ENCODE measurements at regions not wholly inside any gene's neighbourhood (a gene's known extent, or its start where the extent isn't known, plus 50 kb on each side); places are given as distances from the start of the nearest gene placed in this dataset.
"Not testable (repeated sequence)": the region's sequence is repeated elsewhere in the genome, so short reads cannot be mapped to it uniquely, and the experiment has no call there.

DNA sequence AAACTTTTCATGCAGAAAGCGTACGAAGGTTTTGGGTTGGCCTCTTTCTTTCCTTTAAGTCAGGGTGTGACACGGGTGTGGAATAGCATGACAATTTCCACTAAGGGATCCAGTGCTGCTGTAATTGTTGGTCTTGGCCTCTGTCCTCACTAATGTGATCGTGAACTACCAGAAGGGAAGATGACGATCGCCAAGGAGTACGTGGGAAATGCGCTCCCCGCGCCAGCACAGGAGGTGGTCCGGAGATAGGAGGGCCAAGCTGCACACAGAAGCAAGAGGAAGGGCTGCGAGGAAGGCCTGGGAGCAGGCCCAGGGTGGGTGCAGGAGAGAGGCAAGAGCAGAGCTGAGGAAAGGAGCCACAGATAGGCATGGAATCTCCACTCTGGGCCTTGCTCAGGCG lies 79.7 kb upstream of the PODXL start:
- Histone ChIP-seq H3K36me3 (ENCODE audit: control insufficient read depth, low read depth, low read length) (no peaks in the 10 kb centered on the region), H3K9me3 (ENCODE audit: control insufficient read depth, low read depth, low read length) (no peaks in the 10 kb centered on the region), H3K4me1 (ENCODE audit: control insufficient read depth, low read depth, low read length) (peaks cover 13% of the 10 kb centered on the region), H3K9ac (ENCODE audit: low read length) (no peak overlapping the region), H3K27ac (ENCODE audit: low read length) (no peak overlapping the region), H3K4me3 (ENCODE audit: low read length) (no peak overlapping the region), H3K27me3 (ENCODE audit: control insufficient read depth, insufficient read depth, low read length) (no peaks in the 10 kb centered on the region)

- not testable (repeated sequence) for H3K27me3 ChIP-seq (ENCODE audit: control insufficient read depth, insufficient read depth, low read length); H3K4me3 ChIP-seq (ENCODE audit: low read length)
Measured at GRCh38 chr7:131634197-131634596, 77.8 kb upstream of the PODXL start.

DNA sequence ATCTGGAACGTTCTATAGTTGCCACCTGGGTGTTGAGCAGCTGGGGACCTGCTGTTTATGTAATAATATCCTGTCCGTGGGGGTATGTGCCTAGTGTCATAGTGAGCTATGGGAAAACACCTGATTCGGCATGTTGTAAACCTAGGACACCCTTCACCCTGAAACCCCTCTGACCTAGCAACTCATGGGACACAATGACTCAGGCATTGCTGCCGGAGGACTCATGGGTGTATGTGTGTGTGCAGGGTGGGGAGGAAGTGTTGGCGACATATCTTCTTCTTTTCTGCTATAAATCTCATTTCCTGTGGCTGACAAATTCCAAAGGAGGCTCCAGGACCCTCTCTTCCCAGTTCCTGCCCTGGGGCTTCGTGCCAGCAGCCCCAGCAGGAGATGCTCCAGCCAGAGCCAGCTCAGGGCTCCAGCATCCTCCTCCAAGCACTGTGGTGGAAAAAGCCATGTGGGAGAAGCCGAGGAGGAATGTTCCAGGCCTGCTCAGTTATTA lies 77.0 kb upstream of the PODXL start:
- Histone ChIP-seq H3K9me3 (ENCODE audit: control insufficient read depth, low read depth, low read length) (no peaks in the 10 kb centered on the region), H3K36me3 (ENCODE audit: control insufficient read depth, low read depth, low read length) (no peaks in the 10 kb centered on the region), H3K4me3 (ENCODE audit: low read length) (no peak overlapping the region)

More at GRCh38 chr7:131634197-131634596, 77.8 kb upstream of the PODXL start:
- peaks cover 12% of the 10 kb centered on the region for H3K4me1 ChIP-seq (ENCODE audit: control insufficient read depth, low read depth, low read length)
- H3K9me3 ChIP-seq (ENCODE audit: control insufficient read depth, low read depth, low read length); H3K9ac ChIP-seq (ENCODE audit: low read length); H3K36me3 ChIP-seq (ENCODE audit: control insufficient read depth, low read depth, low read length); H3K27ac ChIP-seq (ENCODE audit: low read length): not testable (repeated sequence)

GRCh38 chr7:131630427-131630826 lies 74.0 kb upstream of the PODXL start:
- Histone ChIP-seq H3K9ac (ENCODE audit: low read length) (no peak overlapping the region), H3K27me3 (ENCODE audit: control insufficient read depth, insufficient read depth, low read length) (peaks cover 5% of the 10 kb centered on the region), H3K4me3 (ENCODE audit: low read length) (no peak overlapping the region), H3K36me3 (ENCODE audit: control insufficient read depth, low read depth, low read length) (no peaks in the 10 kb centered on the region), H3K27ac (ENCODE audit: low read length) (no peak overlapping the region), H3K4me1 (ENCODE audit: control insufficient read depth, low read depth, low read length) (peaks cover 15% of the 10 kb centered on the region), H3K9me3 (ENCODE audit: control insufficient read depth, low read depth, low read length) (no peaks in the 10 kb centered on the region)

More for the DNA sequence above, 77.0 kb upstream of the PODXL start:
- no peak overlapping the region for H3K27ac ChIP-seq (ENCODE audit: low read length)
- peaks cover 5% of the 10 kb centered on the region for H3K4me1 ChIP-seq (ENCODE audit: control insufficient read depth, low read depth, low read length)
- peaks cover 5% of the 10 kb centered on the region for H3K27me3 ChIP-seq (ENCODE audit: control insufficient read depth, insufficient read depth, low read length)
- no peak overlapping the region for H3K9ac ChIP-seq (ENCODE audit: low read length)

GRCh38 chr7:131629217-131629882 lies 72.9 kb upstream of the PODXL start:
- Histone ChIP-seq H3K9ac (ENCODE audit: low read length) (no peak overlapping the region), H3K27me3 (ENCODE audit: control insufficient read depth, insufficient read depth, low read length) (peaks cover 5% of the 10 kb centered on the region), H3K27ac (ENCODE audit: low read length) (no peak overlapping the region), H3K4me3 (ENCODE audit: low read length) (no peak overlapping the region), H3K36me3 (ENCODE audit: control insufficient read depth, low read depth, low read length) (no peaks in the 10 kb centered on the region), H3K4me1 (ENCODE audit: control insufficient read depth, low read depth, low read length) (peaks cover 23% of the 10 kb centered on the region), H3K9me3 (ENCODE audit: control insufficient read depth, low read depth, low read length) (no peaks in the 10 kb centered on the region)

DNA sequence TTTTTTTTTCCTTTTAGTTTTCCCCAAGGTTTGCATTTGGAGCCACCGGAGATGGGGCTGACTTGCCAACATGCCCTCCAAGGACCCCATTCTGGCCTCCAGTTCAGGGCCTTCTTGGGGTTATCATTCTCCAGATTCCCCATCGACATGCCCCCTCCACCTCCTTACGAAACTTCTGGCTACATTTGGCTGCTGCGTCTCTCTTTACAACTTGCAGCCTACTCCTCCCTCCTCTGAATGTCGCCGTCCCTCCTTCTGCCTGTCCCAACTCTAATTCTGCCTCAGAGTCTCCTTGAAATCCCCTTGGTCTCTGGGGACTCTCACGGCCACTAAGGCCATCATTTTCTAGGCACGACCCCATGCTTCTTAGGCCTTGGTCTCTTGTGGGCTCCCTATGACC lies 72.2 kb upstream of the PODXL start:
- Histone ChIP-seq H3K27me3 (ENCODE audit: control insufficient read depth, insufficient read depth, low read length) (peaks cover 5% of the 10 kb centered on the region), H3K9ac (ENCODE audit: low read length) (no peak overlapping the region), H3K27ac (ENCODE audit: low read length) (no peak overlapping the region), H3K4me3 (ENCODE audit: low read length) (no peak overlapping the region), H3K36me3 (ENCODE audit: control insufficient read depth, low read depth, low read length) (no peaks in the 10 kb centered on the region), H3K9me3 (ENCODE audit: control insufficient read depth, low read depth, low read length) (no peaks in the 10 kb centered on the region), H3K4me1 (ENCODE audit: control insufficient read depth, low read depth, low read length) (peaks cover 24% of the 10 kb centered on the region)

GRCh38 chr7:131627735-131628190 lies 71.3 kb upstream of the PODXL start:
- Histone ChIP-seq H3K9me3 (ENCODE audit: control insufficient read depth, low read depth, low read length) (no peaks in the 10 kb centered on the region), H3K27ac (ENCODE audit: low read length) (no peak overlapping the region), H3K27me3 (ENCODE audit: control insufficient read depth, insufficient read depth, low read length) (peaks cover 5% of the 10 kb centered on the region), H3K9ac (ENCODE audit: low read length) (no peak overlapping the region), H3K4me3 (ENCODE audit: low read length) (no peak overlapping the region), H3K36me3 (ENCODE audit: control insufficient read depth, low read depth, low read length) (no peaks in the 10 kb centered on the region), H3K4me1 (ENCODE audit: control insufficient read depth, low read depth, low read length) (peaks cover 22% of the 10 kb centered on the region)

GRCh38 chr7:131626643-131627042 lies 70.2 kb upstream of the PODXL start:
- peaks cover 5% of the 10 kb centered on the region for H3K27me3 ChIP-seq (ENCODE audit: control insufficient read depth, insufficient read depth, low read length)
- peaks cover 22% of the 10 kb centered on the region for H3K4me1 ChIP-seq (ENCODE audit: control insufficient read depth, low read depth, low read length)
- no peak overlapping the region for H3K4me3 ChIP-seq (ENCODE audit: low read length)
- H3K9me3 ChIP-seq (ENCODE audit: control insufficient read depth, low read depth, low read length) = no peaks in the 10 kb centered on the region
- no peak overlapping the region for H3K27ac ChIP-seq (ENCODE audit: low read length)
- no peaks in the 10 kb centered on the region for H3K36me3 ChIP-seq (ENCODE audit: control insufficient read depth, low read depth, low read length)
- no peak overlapping the region for H3K9ac ChIP-seq (ENCODE audit: low read length)

- H3K9me3 ChIP-seq (ENCODE audit: control insufficient read depth, low read depth, low read length) = no peaks in the 10 kb centered on the region
- H3K27ac ChIP-seq (ENCODE audit: low read length) = peak overlapping the region; percentile 34
- H3K4me1 ChIP-seq (ENCODE audit: control insufficient read depth, low read depth, low read length) = peaks cover 28% of the 10 kb centered on the region
- H3K4me3 ChIP-seq (ENCODE audit: low read length) = peak overlapping the region; percentile 11
- H3K27me3 ChIP-seq (ENCODE audit: control insufficient read depth, insufficient read depth, low read length) = peaks cover 5% of the 10 kb centered on the region
- H3K36me3 ChIP-seq (ENCODE audit: control insufficient read depth, low read depth, low read length) = no peaks in the 10 kb centered on the region
- H3K9ac ChIP-seq (ENCODE audit: low read length) = no peak overlapping the region
Measured at GRCh38 chr7:131625817-131626372, 69.5 kb upstream of the PODXL start.

DNA sequence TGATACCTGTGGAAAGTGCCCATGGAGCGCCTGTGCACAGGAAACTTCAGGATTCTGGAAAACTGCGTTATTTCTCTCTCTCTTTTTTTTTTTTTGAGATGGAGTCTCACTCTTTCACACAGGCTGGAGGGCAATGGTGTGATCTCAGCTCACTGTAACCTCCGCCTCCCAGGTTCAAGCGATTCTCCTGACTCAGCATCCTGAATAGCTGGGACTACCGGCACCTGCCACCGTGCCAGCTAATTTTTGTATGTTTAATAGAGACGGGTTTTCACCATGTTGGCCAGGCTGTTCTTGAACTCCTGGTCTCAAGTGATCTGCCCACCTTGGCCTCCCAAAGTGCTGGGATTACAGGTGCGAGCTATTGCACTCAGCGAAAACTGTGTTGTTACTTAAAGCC lies 68.9 kb upstream of the PODXL start:
- H3K36me3 ChIP-seq (ENCODE audit: control insufficient read depth, low read depth, low read length); H3K9me3 ChIP-seq (ENCODE audit: control insufficient read depth, low read depth, low read length); H3K27ac ChIP-seq (ENCODE audit: low read length); H3K27me3 ChIP-seq (ENCODE audit: control insufficient read depth, insufficient read depth, low read length); H3K9ac ChIP-seq (ENCODE audit: low read length): not testable (repeated sequence)
- peaks cover 33% of the 10 kb centered on the region for H3K4me1 ChIP-seq (ENCODE audit: control insufficient read depth, low read depth, low read length)
- H3K4me3 ChIP-seq (ENCODE audit: low read length) = peak overlapping the region; percentile 11

DNA sequence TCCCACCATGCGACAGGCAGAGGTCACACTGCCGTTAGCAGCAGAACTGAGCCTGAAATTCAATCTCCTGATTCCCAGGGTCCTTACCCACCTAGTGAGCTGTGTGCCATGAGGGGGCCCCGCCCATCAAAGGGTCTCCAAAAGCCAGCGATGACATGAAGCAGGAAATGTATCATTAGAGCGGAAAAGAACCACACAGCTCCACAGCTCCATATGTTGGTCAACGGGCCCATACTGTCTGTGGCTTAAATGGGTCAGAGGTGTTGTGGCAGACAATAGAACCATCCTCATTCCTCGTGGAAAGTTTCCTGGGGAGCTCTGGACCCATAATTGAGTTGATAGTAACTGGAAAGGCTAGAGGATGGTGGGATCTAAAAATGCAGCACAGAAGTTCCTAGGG lies 68.1 kb upstream of the PODXL start:
- Histone ChIP-seq H3K4me1 (ENCODE audit: control insufficient read depth, low read depth, low read length) (peaks cover 37% of the 10 kb centered on the region), H3K4me3 (ENCODE audit: low read length) (no peak overlapping the region), H3K9ac (ENCODE audit: low read length) (no peak overlapping the region), H3K36me3 (ENCODE audit: control insufficient read depth, low read depth, low read length) (no peaks in the 10 kb centered on the region), H3K27ac (ENCODE audit: low read length) (no peak overlapping the region), H3K27me3 (ENCODE audit: control insufficient read depth, insufficient read depth, low read length) (no peaks in the 10 kb centered on the region), H3K9me3 (ENCODE audit: control insufficient read depth, low read depth, low read length) (no peaks in the 10 kb centered on the region)

- Histone ChIP-seq H3K4me3 (ENCODE audit: low read length) (no peak overlapping the region), H3K36me3 (ENCODE audit: control insufficient read depth, low read depth, low read length) (no peaks in the 10 kb centered on the region), H3K4me1 (ENCODE audit: control insufficient read depth, low read depth, low read length) (peaks cover 37% of the 10 kb centered on the region), H3K27me3 (ENCODE audit: control insufficient read depth, insufficient read depth, low read length) (no peaks in the 10 kb centered on the region), H3K9me3 (ENCODE audit: control insufficient read depth, low read depth, low read length) (no peaks in the 10 kb centered on the region), H3K27ac (ENCODE audit: low read length) (no peak overlapping the region), H3K9ac (ENCODE audit: low read length) (no peak overlapping the region)
Measured at GRCh38 chr7:131623154-131623553, 66.7 kb upstream of the PODXL start.
